DMS153 treated with DMSO at 0.1 percent for 48 hours (cell line): ENCODE measurements at regions not wholly inside any gene's neighbourhood (a gene's known extent, or its start where the extent isn't known, plus 50 kb on each side); places are given as distances from the start of the nearest gene placed in this dataset.
"Not testable (repeated sequence)": the region's sequence is repeated elsewhere in the genome, so short reads cannot be mapped to it uniquely, and the experiment has no call there.

Experiments
- DNase-seq: peaks from one replicate; lab custom pipeline; 2025; ENCODE audit not compliant: unreplicated experiment; lab: John Stamatoyannopoulos, UW

DNA sequence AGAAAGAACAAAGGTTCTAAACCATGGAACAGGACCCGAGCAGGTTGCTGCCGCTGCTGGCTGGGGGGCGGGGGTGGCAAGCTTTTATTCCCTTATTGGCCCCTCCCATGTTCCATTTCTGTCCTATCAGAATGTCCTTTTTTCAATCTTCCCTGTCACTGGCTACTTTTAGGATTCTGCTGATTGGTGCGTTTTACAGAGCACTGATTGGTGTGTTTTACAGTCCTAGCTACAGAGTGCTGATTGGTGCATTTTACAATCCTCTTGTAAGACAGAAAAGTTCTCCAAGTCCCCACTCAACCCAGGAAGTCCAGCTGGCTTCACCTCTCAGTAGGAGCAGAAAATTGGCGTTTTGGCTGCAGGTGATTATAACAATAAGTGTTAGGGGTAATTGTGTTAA lies 180.9 kb downstream of the KLF13 start:
- not testable (repeated sequence) for DNase-seq

DNA sequence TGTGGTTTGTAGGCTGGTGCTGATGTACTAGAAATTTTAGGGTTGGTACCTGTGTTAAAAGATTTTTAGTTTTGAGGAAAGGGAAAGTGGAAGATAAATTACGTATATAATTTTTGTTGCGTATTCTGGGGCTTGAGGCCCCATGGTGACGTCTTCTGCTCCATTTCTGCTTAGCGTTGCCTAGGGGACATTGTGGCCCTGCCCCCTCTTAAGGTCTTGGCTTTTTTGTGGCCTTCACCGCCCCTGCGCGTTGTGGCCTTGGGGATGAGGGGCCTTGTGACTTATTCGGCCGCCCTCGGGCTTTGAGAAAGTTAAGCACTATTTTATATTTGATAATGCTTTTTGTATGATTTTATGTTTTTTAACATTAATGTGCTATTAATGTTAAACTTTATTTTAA lies 182.0 kb downstream of the KLF13 start:
- DNase-seq = no peak

DNA sequence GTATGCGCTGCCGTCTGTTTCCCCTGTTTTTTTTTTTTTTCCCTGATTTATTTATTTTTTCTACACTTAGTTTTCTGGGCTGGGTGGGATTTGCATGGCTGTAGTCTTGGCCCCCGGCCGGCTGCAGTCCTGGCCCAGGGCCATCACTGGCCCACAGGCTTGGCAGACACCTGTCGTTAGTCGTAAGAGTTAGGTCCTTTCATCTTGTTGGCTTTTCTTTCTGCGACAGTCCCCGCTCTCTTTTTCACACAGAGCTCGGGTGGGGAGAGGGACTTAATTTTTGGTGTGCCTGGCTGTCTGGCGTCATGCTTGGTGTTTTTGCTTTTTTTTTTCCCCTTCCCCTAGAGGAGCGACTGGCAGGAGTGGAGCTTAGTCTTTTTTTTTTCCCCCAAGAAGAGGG lies 183.4 kb downstream of the KLF13 start:
- DNase-seq = no peak

DNA sequence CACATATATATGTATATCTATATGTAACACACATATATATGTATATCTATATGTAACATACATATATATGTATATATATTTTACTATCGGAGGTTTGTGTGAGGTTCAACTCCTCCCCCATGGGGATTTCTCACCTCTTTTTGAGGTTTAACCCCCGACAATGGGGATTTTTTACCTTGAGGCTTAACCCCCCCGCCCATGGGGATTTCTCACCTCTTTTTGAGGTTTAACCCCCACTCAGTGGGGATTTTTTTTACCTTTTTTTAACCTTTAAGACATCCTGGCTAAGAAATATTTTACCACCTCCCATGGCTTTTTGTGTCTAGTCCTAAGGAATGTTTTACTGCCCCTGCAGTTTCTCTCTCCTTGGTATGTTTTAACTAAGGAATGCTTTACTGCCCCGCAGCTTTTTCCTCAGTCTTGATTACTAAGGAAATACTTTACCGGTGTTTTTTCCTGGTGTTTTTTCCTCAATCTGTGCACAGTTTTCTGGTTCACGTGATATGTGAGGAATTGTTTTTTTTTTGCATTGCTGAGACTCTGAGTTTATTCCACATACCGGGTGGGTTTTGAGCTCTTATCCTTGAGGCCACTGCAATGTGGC lies 185.2 kb downstream of the KLF13 start:
- no peak for DNase-seq

DNA sequence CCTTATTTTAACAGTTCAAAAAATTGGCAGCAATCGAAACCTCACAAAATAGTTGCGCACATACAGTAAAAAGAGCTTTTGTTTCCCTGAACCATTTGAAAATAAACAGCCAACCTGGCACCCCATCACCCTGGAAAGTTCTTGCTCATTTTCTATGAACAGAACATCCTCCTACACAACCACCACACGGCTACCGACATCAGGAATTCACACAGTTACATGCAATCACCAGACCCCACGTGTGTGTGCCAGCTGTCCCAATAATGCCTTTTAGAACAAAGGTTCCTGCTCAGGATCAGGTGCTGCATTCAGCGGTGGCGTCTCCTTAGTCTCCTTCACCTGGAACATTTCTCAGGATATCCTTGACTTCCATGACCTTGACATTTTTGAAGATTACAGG lies 186.5 kb downstream of the KLF13 start:
- DNase-seq = no peak

DNA sequence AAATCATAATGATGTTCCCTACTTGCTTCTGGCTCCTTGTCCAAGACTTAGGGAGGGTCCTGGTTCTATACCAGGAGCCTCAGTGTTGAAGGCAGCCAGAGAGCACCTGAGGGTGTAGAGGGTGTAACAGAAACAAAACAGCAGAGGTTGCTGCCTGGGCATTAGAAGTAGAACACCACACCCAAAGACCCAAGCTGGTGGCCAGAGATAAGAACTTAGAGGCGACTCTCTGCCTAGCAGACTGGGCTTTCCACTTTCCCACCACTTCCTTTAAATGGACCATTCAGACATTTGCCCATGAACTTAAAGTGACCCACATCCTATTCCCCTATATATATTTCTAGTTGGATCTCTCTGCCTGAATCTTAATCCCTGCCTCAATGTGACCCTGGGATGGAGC lies 189.8 kb downstream of the KLF13 start:
- DNase-seq = no peak

DNA sequence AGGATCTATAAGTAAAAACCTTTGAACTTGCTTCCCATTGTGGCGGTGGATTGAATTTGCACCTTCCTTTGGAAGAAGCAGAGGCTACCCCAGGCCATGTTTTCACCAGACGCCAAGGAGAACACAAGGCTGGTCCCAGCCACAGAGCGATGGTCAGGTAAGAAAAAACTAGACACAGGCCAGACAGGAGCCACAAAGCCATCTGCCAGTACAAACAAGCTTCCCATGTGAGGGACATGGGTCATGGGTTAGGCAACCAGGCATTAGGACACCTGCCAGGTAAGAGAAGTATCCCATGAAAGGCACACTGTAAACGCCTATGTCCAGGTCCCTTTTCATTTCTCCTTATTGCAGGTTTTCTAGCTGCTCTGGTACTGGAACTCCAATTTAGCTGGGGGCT lies 190.2 kb downstream of the KLF13 start:
- no peak for DNase-seq

DNA sequence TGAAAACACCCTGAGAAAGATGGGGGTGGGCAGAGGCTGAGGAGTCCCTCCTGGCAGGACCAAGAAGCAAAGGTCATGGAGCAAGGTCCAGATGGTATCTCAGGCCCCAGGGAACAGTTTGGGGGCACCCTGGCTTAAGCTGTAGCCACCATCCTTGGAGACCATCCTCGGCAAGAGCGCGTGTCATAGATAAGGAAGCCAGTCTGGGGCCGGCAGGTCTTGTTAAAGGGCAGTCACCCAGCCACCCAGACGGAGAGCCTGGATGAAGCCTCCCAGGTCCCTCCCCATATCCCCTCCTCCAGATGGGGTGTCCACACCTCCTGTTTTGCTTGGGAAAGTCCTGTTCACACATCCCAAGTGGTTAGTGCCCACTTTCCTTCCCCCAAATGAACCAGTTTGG lies 191.1 kb downstream of the KLF13 start:
- no peak for DNase-seq

DNA sequence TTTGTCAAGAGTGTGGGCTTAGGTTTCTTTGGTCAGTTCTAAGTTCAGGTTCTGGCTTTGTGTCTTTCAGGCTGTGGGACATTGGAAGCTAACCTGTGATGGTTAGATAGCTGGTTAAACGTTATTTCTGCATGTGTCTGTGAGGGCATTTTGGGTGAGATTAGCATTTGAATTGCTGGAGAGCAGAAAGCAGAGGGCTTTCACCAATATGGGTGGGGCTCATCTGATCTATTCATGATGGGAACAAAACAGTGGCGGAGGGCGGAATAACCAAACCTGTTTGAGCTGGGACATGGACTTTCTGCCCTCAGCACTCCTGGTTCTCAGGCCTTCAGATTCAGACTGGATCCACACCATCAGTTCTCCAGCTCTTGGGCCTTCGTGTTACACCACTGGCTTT lies 195.4 kb downstream of the KLF13 start:
- no peak for DNase-seq

DNA sequence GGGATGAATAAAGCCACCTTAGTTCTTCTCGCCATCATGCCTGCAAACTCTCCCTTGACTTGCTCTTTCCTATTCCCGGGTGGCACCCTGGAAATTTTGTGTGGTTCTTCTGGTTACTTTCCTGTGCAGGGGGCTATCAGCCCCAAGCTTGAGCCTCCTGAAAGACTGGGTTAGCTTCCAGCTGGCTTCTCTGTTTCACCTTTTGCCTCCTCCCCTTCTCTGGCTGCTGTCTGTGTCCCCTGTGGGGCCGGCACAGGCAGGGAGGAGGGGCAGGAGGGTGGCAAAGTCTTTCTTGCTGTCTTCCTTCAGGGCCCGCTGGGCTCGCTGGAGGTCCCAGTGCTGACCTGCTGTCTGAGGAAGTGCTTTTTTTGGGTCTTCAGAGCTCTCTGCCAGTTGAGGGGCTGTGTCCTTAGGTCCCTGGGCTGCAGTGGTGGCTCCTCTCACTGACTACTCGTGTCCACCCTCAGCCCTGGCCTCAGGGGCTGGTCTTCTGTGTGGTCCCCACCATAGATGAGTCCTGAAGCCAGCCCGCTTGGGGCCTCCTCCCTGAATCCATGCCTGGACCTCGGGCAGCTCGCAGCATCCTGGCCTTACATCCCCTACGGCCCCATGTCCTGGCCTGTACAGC lies 196.5 kb downstream of the KLF13 start:
- no peak for DNase-seq

DNA sequence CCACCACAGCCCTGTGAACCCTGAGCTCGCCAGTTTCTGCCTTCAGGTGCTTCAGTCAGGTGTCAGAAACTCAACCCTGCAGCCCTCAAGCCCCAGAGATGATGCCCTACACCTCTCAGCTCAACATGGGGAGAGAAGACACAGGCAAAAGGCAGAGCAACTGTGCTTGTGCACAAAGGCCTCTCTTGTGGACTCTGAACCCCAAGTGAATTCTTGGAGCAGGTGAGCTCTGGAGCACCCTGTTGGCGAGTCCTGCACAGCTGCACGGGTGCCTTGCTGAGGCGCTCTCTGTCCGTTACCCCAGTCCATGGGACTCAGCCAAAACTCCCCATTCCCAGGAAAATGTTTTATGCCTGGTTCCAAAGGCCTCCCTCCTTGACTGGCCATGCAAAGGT lies 197.0 kb downstream of the KLF13 start:
- DNase-seq = no peak

DNA sequence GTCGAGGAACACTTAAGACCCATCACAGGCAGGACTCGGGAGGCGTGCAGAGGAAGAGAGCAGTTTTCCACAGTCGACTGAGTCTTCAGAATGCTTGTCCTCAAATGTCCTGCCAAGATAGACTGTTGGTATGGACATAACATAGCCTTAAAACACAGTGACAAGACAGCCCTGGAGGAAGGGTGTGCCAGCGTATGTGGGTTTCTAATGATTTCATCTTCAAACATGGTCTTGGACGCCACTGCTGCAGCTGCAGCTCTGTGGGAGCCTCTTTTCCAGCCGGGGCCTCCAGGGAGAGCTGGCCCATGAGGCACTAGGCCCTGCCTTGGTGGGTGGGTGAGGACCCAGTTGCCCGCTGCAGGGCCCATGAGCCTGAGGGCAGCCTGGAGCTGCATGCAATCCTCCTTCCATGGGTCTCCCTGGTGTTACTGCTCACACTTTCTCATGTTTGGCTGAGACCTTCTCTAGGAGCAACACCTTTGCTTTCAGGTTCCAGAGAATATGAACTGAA lies 198.6 kb downstream of the KLF13 start:
- DNase-seq = no peak

DNA sequence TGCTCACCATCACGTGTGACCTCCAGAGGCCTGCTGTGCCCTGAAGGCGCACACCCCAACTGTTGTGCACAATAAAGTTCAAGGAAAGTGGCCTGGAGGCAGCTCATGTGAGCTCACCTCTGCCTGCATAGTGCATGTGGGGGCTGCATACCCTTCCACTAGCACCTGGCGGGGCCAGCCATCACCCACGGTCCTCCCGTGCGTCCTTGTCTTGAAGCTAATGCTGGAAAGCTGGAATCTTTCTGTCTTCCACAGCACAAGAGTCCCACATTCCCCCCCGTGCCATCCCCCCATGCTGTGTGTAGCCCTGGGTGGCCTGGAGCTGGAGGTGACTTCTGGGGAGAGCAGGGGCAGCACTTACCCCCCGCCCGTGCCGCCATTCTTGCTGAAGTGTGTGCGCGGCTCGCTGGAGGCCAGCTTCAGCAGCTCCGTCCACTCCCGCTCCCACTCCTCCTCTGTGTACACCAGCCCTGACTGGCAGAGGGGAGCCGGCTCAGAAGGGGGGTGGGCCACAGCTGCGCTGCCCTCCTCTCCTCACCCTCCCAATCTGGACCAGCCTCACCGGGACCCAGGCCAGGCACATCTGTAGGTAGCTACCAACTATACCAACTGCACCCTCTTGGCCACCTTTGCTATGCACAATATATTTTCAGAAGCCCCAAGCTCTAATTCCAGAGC lies 199.5 kb downstream of the KLF13 start:
- DNase-seq = no peak

DNA sequence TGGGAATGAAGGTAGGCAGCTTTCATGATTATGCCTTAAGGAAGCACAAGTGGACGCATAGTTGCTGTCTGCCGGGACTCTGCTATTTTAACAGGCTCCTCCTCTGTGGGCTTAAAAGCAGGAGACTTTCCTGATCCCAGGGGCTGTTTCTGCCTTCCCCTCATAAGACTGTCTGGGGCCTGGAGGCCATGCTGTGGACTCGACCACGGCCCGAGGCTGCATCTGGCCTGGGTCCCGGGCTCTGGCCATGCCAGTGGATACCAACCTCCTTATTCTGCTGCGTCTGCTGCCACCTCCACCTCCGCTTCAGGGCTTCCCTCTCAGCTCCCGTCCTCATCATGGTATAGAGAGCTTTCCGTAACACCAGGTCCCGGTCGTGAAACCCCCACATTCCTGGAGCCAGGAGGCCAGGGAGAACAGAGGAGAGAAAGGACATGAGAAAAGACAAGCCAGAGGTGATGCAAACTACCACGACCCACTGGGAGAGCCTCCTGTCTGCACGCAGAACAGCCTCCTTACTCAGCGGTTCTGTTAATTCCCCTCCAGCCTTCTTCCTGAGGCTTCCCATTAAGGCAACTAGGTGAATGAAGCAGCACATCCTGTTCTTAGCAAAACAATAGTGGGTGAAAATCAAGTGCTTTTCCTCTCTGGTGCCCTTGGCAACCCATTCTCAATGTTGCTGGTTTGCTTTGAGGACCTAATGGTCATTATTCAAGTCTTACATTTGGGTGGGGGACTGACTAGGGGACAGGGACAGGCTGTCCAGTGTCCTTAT lies 200.5 kb downstream of the KLF13 start:
- no peak for DNase-seq

DNA sequence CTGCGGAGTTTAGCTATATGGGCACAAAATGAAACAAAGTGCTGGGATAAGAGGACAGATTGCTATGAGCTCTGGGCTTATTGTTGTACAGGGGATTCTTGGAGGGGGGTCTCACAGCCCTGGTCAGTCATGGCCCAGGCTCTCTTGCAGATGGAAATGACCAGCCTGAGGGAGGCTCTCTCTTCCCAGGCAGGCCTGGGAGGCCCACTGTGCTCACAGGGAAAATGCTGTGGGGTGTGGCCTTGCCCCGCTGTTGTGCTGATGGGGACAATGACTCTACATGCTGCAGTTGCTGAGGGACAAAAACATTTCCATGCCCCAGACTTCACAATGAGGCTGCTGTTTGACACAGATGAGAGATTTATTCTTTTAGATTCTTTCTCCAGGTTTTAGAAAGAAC lies 202.2 kb downstream of the KLF13 start:
- no peak for DNase-seq

DNA sequence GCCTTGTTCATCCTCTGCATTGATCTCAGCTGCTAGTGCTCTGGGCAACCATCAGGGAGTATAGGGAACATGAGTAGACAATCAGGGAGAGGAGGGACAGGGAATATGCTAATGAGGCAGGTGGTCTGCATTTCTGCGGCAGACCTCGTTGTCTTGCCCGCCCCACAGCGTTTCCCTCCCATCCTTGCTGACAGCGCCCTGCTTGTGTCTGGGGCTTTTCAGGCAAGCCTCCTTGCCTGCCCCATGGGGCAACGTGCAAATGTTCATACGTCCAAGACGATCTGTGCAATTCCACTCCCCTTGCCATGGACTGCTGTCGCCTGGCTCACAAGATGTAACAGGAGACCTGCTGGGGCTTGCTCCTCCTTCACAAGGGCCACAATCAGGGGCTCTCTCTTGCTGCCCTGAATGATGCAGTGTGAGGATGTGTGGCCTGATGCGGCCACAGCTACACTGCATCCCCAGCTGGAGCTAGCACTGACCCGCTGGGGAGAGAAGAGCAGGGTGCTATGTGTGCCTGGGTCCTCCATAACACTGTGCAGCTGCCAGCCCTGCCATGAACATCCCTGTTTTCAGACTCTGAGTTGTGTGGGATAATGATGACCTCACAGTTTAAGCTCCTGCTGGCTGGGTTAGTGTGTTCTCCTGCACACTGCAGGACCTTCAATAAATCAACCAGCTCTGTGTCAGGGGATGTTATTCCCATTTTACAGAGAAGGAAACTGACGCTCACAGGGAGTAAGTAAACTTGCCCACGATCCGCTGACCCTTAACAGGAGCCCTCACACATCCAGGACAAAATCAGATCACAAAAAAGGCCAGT lies 211.3 kb downstream of the KLF13 start:
- no peak for DNase-seq

DNA sequence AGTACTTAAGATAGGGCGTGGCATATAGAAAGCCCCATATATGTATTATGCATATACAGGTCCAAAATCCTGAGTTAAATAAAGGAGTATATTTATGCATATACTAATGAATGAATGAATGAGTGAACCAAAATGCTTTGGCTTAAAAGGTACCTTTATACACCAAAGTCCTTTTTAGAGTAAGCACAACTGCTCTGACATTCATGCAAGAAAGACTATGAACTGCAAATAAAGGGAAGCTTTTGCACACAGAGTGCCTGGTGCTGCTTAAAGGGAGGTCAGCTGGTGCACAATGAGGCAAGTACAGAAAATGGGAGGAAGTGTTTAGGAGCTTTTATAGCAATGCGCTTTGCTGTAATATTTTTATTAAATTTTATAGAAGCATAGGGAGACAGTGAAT lies 214.0 kb downstream of the KLF13 start:
- DNase-seq = no peak

DNA sequence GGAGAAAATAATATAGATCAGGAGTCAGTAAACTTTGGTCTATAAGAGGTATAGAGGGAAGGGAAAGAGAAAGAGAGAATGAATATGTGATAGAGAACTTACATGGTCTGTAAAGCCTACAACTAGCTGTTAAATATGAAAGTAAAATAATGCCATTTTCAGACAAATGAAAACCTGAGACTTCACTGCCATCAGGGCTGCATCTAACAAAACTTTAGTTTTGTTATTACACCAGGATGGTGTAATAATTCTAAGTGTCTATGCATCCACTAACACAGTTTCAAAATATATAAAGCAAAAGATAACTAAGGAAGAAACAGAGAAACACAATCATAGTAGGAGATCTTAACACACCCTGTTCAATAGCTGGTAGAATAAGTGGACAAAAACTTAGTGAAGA lies 217.7 kb downstream of the KLF13 start:
- no peak for DNase-seq

DNA sequence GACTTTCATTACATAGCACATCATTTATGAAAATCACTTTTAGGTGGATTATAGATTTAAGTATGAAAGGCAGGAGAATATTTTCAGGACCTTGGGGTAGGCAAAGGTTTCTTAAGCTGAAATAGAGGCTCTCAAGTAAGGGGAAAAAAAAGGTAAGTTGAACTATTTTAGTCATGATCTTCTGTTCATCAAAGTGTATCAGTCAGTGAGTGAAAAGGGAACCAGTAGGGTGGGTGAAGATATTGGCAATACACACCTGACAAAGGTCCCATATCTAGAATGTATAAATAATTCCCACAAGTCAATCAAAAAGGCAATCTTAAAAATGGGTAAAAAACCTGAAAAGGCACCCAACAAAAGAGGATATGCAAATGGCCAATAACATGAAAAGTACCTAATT lies 218.6 kb downstream of the KLF13 start:
- DNase-seq = no peak

DNA sequence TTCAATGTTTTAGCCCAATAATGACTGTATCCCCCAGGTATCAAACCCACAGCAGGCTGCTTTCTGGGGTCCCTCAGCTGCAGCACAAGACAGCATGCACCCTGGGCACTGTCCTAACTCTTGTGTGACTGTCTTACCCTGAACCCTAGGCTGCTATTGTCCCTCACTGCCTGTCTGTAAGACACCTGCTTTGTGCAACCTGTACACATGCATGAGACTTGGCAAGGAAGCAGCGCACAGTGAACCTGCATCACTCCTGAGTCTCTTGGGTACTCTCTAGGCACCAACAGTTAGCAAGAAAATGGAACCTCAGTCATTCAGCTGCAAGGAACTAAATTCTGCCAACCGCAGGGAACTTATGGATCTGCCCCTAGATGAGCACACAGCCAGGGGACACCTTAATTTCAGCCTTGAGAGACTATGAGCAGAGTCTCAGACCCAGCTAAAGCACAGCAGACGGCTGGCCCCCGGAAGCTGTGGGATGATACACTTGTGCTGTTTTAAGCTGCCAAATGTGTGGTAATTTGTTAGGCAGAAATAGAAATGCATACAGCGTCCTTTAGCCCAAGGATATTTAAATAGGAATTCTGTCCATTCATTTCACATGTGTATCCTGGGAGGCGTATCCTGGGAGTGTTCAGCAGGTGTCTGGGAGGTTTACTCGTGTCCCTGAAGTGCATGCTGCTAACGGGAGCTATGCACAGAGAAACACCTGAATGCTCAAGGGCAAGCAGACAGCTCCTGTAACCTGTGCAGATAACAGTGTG lies 223.8 kb downstream of the KLF13 start:
- no peak for DNase-seq
